ENCODE measurements at regions not wholly inside any gene's neighbourhood (a gene's known extent, or its start where the extent isn't known, plus 50 kb on each side); places are given as distances from the start of the nearest gene placed in this dataset.

DNA sequence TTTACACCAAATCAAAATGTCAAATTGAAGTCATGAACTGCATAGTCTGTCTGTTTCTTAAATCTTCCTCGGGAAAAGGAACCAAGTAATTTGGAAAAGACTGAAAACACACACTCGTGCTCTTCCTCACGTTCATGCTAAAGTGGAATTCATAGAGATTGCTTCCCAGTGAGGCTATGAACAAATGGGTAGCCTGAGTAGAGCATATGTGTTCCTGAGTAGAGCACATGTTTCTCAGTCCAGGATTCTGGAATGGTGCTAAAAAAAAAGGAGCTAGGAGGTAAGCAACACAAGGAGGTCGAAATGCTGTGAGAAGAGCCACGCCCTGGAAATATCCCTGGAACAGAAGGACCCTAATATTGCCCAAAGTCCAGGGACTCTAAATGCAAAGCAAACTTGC lies 494.2 kb upstream of the THBS1 start:
- H3K27me3 Mint-ChIP-seq = peaks cover 19% of the 10 kb centered on the region

GRCh38 chr15:39088156-39088555 lies 492.7 kb upstream of the THBS1 start:
- Mint-ChIP-seq H3K27ac (no peak overlapping the region), H3K27me3 (peaks cover 19% of the 10 kb centered on the region), H3K4me1 (no peaks in the 10 kb centered on the region), H3K4me3 (no peak overlapping the region), H3K36me3 (ENCODE audit: low read depth) (no peaks in the 10 kb centered on the region), H3K9me3 (no peaks in the 10 kb centered on the region)
- no peak for ATAC-seq (replicated peaks)

More for the DNA sequence above, 494.2 kb upstream of the THBS1 start:
- no peaks in the 10 kb centered on the region for H3K36me3 Mint-ChIP-seq (ENCODE audit: low read depth)
- H3K4me3 Mint-ChIP-seq = no peak overlapping the region
- H3K27ac Mint-ChIP-seq = no peak overlapping the region
- ATAC-seq (replicated peaks) = no peak
- no peaks in the 10 kb centered on the region for H3K9me3 Mint-ChIP-seq
- H3K4me1 Mint-ChIP-seq = no peaks in the 10 kb centered on the region

DNA sequence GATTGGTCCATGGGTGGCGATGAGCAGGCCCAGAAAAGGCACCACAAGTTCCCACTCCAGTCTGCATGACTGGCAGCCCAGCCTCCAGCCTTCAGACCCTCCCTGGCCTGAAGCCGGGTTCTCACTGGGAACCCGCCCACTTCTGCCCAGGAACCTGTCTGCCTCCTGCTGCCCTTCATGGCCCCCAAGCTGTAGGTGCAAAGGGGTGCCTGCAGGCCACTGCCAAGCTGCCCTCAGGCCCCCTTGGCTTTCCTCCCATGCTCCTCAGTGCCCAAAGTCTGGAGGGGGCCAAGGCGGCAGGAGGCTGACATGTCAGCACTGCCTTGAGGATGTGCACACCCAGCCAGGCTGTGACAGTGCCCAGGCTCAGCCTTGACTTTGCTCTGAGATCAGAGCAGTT lies 488.5 kb upstream of the THBS1 start:
- H3K27me3 Mint-ChIP-seq = peaks cover 14% of the 10 kb centered on the region
- H3K4me1 Mint-ChIP-seq = no peaks in the 10 kb centered on the region
- no peak overlapping the region for H3K4me3 Mint-ChIP-seq
- ATAC-seq (replicated peaks) = no peak
- no peak overlapping the region for H3K27ac Mint-ChIP-seq
- no peaks in the 10 kb centered on the region for H3K9me3 Mint-ChIP-seq
- no peaks in the 10 kb centered on the region for H3K36me3 Mint-ChIP-seq (ENCODE audit: low read depth)

DNA sequence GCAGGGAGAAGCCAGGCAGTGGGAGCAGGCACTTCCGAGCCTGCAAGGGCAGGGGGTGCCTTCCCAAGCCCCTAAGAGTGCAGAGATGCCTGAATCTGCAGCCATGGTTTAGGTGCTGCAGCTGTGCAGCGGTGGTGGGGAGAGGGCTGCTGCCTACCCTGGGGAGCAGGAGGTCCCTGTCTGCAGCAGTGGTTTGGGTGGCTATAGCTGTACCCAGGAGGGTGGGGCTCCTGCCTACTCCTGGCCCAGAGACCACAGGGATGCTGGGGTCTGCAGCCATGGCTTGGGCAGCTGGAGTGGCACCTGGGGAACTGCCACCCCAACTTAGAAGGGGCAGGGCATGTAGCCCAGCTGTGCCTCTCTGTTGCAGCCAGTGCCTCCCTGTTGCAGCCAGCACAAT lies 488.1 kb upstream of the THBS1 start:
- peaks cover 14% of the 10 kb centered on the region for H3K27me3 Mint-ChIP-seq
- H3K27ac Mint-ChIP-seq = no peak overlapping the region
- no peak for ATAC-seq (replicated peaks)
- H3K4me3 Mint-ChIP-seq = no peak overlapping the region
- H3K36me3 Mint-ChIP-seq (ENCODE audit: low read depth) = no peaks in the 10 kb centered on the region
- no peaks in the 10 kb centered on the region for H3K4me1 Mint-ChIP-seq
- H3K9me3 Mint-ChIP-seq = no peaks in the 10 kb centered on the region

- Mint-ChIP-seq H3K9me3 (no peaks in the 10 kb centered on the region), H3K27me3 (peaks cover 8% of the 10 kb centered on the region), H3K27ac (no peak overlapping the region), H3K36me3 (ENCODE audit: low read depth) (no peaks in the 10 kb centered on the region), H3K4me3 (no peak overlapping the region), H3K4me1 (no peaks in the 10 kb centered on the region)
- no peak for ATAC-seq (replicated peaks)
Observed at GRCh38 chr15:39094116-39094515, 486.8 kb upstream of the THBS1 start.

GRCh38 chr15:39095218-39095879 lies 485.5 kb upstream of the THBS1 start:
- no peaks in the 10 kb centered on the region for H3K36me3 Mint-ChIP-seq (ENCODE audit: low read depth)
- H3K4me1 Mint-ChIP-seq = no peaks in the 10 kb centered on the region
- H3K27ac Mint-ChIP-seq = no peak overlapping the region
- no peaks in the 10 kb centered on the region for H3K9me3 Mint-ChIP-seq
- ATAC-seq (replicated peaks) = no peak
- peaks cover 4% of the 10 kb centered on the region for H3K27me3 Mint-ChIP-seq
- H3K4me3 Mint-ChIP-seq = no peak overlapping the region

- Mint-ChIP-seq H3K36me3 (ENCODE audit: low read depth) (no peaks in the 10 kb centered on the region), H3K9me3 (no peaks in the 10 kb centered on the region), H3K4me1 (no peaks in the 10 kb centered on the region), H3K4me3 (no peak overlapping the region), H3K27me3 (peaks cover 4% of the 10 kb centered on the region), H3K27ac (no peak overlapping the region)
- no peak for ATAC-seq (replicated peaks)
Observed at GRCh38 chr15:39096608-39097205, 484.2 kb upstream of the THBS1 start.

GRCh38 chr15:39099524-39099923 lies 481.4 kb upstream of the THBS1 start:
- Mint-ChIP-seq H3K27me3 (peaks cover 12% of the 10 kb centered on the region), H3K9me3 (peaks cover 5% of the 10 kb centered on the region), H3K4me3 (no peak overlapping the region), H3K4me1 (no peaks in the 10 kb centered on the region), H3K27ac (no peak overlapping the region), H3K36me3 (ENCODE audit: low read depth) (no peaks in the 10 kb centered on the region)
- no peak for ATAC-seq (replicated peaks)

DNA sequence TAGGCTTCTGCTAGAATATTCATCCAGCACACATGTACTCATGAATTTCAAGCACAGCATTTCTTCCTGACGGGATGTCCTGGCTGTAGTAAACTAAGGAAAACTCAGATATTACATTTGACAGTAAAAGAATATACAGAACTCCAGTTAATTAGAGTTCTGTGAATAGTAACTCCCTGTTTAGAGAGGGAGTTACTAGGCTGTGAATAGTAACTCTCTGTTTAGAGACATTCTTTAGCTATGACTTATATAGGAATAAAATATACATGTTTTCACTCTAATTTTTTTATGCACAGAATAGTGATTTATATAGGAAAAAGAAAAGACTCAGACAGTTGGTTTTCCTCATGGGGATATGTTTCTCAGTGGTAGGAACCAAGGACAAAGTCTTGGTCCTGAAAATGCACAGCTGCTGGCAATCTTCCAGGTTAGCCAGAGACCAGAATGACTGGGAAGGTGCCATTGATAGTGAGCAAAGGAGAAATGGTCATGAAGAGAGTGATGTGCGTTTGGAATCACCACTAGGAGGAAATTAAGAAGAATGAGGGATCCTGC lies 480.7 kb upstream of the THBS1 start:
- H3K27ac Mint-ChIP-seq = no peak overlapping the region
- peaks cover 5% of the 10 kb centered on the region for H3K9me3 Mint-ChIP-seq
- peaks cover 12% of the 10 kb centered on the region for H3K27me3 Mint-ChIP-seq
- no peak for ATAC-seq (replicated peaks)
- no peak overlapping the region for H3K4me3 Mint-ChIP-seq
- no peaks in the 10 kb centered on the region for H3K36me3 Mint-ChIP-seq (ENCODE audit: low read depth)
- no peaks in the 10 kb centered on the region for H3K4me1 Mint-ChIP-seq

GRCh38 chr15:39102431-39102830 lies 478.4 kb upstream of the THBS1 start:
- Mint-ChIP-seq H3K4me1 (no peaks in the 10 kb centered on the region), H3K27me3 (peaks cover 24% of the 10 kb centered on the region), H3K9me3 (peaks cover 5% of the 10 kb centered on the region), H3K4me3 (no peak overlapping the region), H3K36me3 (ENCODE audit: low read depth) (no peaks in the 10 kb centered on the region), H3K27ac (no peak overlapping the region)
- no peak for ATAC-seq (replicated peaks)

GRCh38 chr15:39106950-39107349 lies 473.9 kb upstream of the THBS1 start:
- Mint-ChIP-seq H3K27ac (no peak overlapping the region), H3K4me1 (no peaks in the 10 kb centered on the region), H3K4me3 (no peak overlapping the region), H3K36me3 (ENCODE audit: low read depth) (no peaks in the 10 kb centered on the region), H3K9me3 (peaks cover 5% of the 10 kb centered on the region), H3K27me3 (peaks cover 32% of the 10 kb centered on the region)
- no peak for ATAC-seq (replicated peaks)

- no peak for ATAC-seq (replicated peaks)
- Mint-ChIP-seq H3K27ac (no peak overlapping the region), H3K4me1 (no peaks in the 10 kb centered on the region), H3K4me3 (no peak overlapping the region), H3K27me3 (peaks cover 28% of the 10 kb centered on the region), H3K36me3 (ENCODE audit: low read depth) (no peaks in the 10 kb centered on the region), H3K9me3 (peaks cover 2% of the 10 kb centered on the region)
Observed at GRCh38 chr15:39108021-39108420, 472.9 kb upstream of the THBS1 start.

GRCh38 chr15:39110336-39110735 lies 470.5 kb upstream of the THBS1 start:
- H3K27ac Mint-ChIP-seq = no peak overlapping the region
- H3K4me3 Mint-ChIP-seq = no peak overlapping the region
- no peaks in the 10 kb centered on the region for H3K36me3 Mint-ChIP-seq (ENCODE audit: low read depth)
- no peaks in the 10 kb centered on the region for H3K4me1 Mint-ChIP-seq
- ATAC-seq (replicated peaks) = no peak
- peaks cover 3% of the 10 kb centered on the region for H3K9me3 Mint-ChIP-seq
- H3K27me3 Mint-ChIP-seq = peaks cover 32% of the 10 kb centered on the region

DNA sequence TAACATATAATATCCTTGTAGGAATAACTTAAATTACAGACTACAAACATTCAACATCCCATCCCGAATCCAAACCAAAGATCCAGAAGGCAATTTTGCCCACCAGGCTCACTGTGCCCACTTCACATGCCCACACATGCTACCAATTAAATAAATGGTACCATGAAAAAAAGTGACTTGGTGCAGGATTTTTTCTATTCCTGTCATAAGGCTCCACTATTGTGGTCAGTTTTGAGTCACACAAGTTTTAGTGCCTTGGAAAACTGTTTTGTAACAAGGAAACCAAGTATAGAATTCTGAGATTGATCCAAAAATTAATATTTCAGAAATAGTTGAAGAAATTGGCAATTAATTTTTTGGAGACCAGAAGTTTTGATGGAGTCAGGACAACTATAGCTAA lies 470.1 kb upstream of the THBS1 start:
- Mint-ChIP-seq H3K27me3 (peaks cover 32% of the 10 kb centered on the region), H3K4me1 (no peaks in the 10 kb centered on the region), H3K9me3 (peaks cover 3% of the 10 kb centered on the region), H3K27ac (no peak overlapping the region), H3K36me3 (ENCODE audit: low read depth) (no peaks in the 10 kb centered on the region), H3K4me3 (no peak overlapping the region)
- no peak for ATAC-seq (replicated peaks)

- peaks cover 8% of the 10 kb centered on the region for H3K9me3 Mint-ChIP-seq
Observed at GRCh38 chr15:39113741-39114140, 467.1 kb upstream of the THBS1 start.

More at GRCh38 chr15:39113741-39114140, 467.1 kb upstream of the THBS1 start:
- Mint-ChIP-seq H3K4me1 (no peaks in the 10 kb centered on the region), H3K4me3 (no peak overlapping the region), H3K27ac (no peak overlapping the region), H3K27me3 (peaks cover 37% of the 10 kb centered on the region), H3K36me3 (ENCODE audit: low read depth) (no peaks in the 10 kb centered on the region)
- ATAC-seq (replicated peaks) = no peak
